Anterior cingulate cortex (tissue), 58 donors: ENCODE measurements at regions not wholly inside any gene's neighbourhood (a gene's known extent, or its start where the extent isn't known, plus 50 kb on each side); places are given as distances from the start of the nearest gene placed in this dataset.

Experiments
- DNase-seq, 58 donors: peaks; one replicate each; lab custom pipeline; 2025; lab: John Stamatoyannopoulos, UW

DNA sequence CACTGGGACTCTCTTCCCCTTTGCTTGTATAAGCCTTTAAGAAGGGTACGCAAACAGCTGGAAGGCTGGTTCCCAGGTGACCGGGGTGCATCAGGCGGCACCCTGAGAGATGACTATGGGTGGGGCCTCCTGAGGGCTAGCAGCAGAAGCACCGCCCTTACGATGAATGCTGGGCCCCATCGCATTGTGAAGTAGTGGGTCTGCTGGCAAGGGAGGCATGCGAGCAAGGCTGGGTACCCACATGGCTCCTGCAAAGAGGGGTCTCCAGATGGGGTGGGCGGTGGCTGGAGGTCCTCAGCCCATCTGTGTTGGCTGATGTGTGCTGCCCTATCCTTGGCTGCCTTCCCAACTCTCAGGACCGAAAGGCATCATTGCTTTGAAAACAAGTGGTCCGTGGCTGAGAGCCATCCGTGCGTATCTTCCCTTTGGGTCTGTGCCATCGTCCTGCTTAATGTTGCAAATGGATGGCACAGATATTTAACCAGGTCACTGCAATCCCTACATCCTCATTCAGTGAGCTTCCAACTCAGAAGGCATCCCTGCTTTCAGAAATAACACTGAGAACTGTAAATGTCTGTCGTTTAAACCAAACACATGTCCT is 83.5 kb upstream of the GPC1 start:
- peak in 2 of 58 donors; percentile 12 to 31 for DNase-seq

GRCh38 chr2:240353086-240353798 is 82.2 kb upstream of the GPC1 start:
- no peak for DNase-seq

GRCh38 chr2:240353944-240354343 is 81.5 kb upstream of the GPC1 start:
- no peak for DNase-seq

- no peak for DNase-seq
Measured at GRCh38 chr2:240355001-240355891, 80.2 kb upstream of the GPC1 start.

DNA sequence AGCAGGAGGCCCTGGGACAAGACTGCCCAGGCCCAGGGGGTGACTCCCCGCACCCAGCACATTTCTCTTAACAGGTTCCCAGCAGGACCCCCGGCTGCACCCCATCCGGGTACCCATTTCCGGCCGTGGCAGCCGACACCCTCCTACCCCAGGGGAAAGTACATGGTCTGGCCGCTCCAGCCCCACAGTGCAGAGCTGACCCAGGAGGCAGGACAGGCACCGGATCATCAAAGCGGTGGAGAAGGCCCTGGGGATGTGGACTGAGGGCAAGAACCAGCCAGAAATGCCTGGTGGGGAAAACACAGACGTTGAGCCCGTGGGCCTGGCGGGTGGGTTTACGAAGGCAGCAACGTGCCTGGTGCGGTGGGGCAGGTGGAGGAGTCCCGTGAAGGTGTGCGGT is 79.5 kb upstream of the GPC1 start:
- DNase-seq, result no peak

GRCh38 chr2:240356700-240357640 is 78.5 kb upstream of the GPC1 start:
- no peak for DNase-seq

GRCh38 chr2:240357641-240358012 is 77.8 kb upstream of the GPC1 start:
- no peak for DNase-seq

DNA sequence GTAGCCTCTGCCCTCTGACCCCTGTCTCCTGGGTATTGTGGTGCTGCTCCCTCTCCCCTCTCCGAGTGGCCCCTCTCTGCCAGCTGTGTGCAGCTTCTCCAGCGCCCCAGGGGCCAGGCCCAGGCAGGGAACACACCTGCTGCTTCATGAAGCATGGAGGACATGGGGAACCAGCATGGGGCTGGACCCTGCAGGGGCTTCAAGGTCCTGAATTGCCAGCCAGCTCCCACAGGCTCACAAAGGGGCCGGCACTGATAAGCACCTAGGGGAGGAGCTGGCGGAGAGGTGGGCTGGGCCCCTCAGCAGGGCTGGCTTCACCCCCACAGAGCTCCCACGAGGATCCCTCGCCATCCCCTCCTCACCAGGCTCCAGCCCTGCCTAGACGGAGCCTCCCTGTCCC is 77.4 kb upstream of the GPC1 start:
- no peak for DNase-seq

DNA sequence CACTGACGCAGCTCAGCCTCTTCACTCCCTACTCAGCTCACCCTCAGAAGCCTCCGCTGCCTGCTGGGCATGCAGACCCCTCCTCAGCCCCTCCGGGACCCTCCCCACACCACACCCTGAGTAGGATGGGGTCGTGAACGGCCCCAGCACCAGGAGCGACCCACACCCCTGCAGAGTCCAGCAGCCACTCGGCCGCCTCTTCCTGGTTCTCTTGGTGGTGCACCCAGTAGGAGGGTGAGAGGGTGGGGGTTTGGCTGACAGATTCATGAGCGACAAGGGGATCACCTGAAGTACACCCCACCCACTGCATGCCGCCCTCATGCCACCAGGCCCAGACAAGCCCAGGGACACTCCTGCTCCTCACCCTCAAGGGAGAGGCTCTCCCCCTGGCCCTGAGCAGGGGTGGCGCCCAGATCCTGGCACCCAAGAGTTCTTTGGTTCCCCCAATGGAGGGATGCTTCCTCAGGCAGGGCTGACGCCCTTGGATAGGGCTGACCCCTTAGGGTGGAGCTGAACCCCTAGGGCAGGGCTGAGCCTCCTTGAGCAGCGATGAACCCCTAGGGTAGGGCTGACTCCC is 76.6 kb upstream of the GPC1 start:
- no peak for DNase-seq

DNA sequence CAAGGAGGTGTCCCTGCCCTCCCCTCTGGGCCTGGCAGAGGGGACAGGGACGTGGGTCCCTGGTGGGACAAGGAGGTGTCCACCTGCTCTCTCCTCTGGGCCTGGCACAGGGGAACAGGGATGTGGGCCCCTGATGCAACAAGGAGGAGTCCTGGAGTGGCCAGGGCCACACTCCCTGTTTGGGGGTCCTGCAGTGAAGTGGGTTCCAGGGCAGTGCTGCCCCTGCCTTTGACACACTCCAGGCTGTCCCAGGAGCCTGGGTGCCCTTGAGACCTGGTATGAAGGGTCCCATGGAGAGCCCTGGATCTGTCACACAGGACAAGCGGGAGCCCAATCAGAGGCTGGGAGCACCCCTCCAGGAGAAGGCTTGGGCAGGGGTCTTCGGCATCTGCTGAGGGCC is 75.8 kb upstream of the GPC1 start:
- DNase-seq, result no peak

DNA sequence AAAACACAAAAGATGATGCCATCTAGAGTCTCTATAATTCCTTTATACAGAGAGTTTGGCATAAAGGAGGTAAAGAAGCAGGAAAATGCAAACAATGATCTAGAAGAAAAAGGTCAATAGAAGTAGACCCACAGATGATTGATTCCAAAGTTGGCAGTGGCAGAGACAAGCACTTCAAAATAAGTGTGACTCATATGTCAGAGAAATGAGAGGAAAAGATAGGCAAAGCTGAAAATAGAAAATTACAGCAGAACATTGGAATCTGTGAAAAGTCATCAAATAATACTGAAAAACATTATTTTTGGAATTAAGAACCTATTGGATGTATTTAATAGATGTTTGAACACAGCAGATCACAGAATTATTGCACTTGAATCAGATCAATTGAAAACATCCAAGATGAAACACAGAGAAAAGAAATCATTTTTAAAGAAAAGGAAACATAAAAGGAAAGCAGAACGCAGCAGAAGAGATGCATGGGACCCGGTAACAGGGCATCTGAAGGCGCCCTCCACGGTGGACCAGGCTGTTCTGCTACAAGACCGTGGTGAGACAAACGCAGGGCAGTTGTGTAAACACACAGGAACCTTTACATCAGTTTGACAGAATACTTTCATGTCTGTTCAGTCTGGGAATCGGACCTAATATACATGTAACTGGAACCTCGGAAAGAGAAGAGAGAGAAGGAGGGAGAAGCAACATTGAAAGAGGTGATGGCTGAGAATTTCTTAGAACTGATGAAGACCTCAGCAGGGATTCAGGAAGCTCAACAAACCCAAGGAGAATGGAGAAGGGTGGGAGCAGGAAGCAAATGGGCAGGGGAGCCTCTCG is 74.6 kb upstream of the GPC1 start:
- no peak for DNase-seq

- no peak for DNase-seq
Measured at GRCh38 chr2:240362216-240362755, 73.2 kb upstream of the GPC1 start.

- DNase-seq, result no peak
Measured at GRCh38 chr2:240362826-240363745, 72.4 kb upstream of the GPC1 start.

- DNase-seq, result no peak
Measured at GRCh38 chr2:240363746-240364581, 71.5 kb upstream of the GPC1 start.

DNA sequence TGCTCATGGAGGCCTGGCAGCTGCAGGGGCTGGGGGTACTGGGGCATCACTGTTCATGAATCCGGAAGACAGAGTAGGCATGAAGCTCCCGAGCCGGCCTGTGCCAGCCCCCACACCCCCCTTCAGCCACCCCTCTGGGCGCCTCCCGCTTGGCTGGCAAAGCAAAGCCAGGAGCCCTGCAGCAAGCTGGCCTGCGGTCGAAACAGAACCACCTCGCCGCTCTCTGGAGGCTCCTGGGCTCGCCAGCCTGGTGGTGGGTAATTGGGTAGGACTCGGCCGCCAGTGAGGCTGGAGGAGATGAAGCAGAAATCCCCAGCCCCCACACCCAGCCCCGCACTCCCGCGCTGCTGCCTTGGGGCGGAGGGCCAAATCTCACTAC is 70.9 kb upstream of the GPC1 start:
- DNase-seq, result no peak

GRCh38 chr2:240364961-240365775 is 70.3 kb upstream of the GPC1 start:
- no peak for DNase-seq
